ENCODE measurements at regions not wholly inside any gene's neighbourhood (a gene's known extent, or its start where the extent isn't known, plus 50 kb on each side); places are given as distances from the start of the nearest gene placed in this dataset.

GRCh38 chr12:18799561-18799960, 61.6 kb downstream of the CAPZA3 start:
- H3K9me2 ChIP-seq (replicated peaks; ENCODE audit: insufficient read depth): no peaks in the 10 kb centered on the region
- no peak overlapping the region for H2AFZ ChIP-seq
- 89% methylated on average over 1 of the region's 1 CpG for WGBS (ENCODE audit: low lambda C conversion rate, missing lambda C conversion rate)
- no peaks in the 10 kb centered on the region for H3K36me3 ChIP-seq (replicated peaks; ENCODE audit: insufficient read depth, low read depth)
- H3K79me2 ChIP-seq: no peaks in the 10 kb centered on the region
- no peaks in the 10 kb centered on the region for H4K20me1 ChIP-seq (ENCODE audit: insufficient read depth, poor library complexity, severe bottlenecking)
- H3K4me1 ChIP-seq (ENCODE audit: insufficient read depth): peaks cover 9% of the 10 kb centered on the region
- no peak for DNase-seq (ENCODE audit: low spot score)
- TF ChIP-seq EZH2 (IDR thresholded peaks at IDR 0.05; ENCODE audit: borderline replicate concordance): no peak
- no peak for TF ChIP-seq EZH2phosphoT487 (IDR thresholded peaks at IDR 0.05; ENCODE audit: low read depth, severe bottlenecking, unreplicated experiment)
- TF ChIP-seq CTCF (IDR thresholded peaks at IDR 0.05; ENCODE audit: poor library complexity): no peak
- no peaks in the 10 kb centered on the region for H3K27me3 ChIP-seq
- H3K4me3 ChIP-seq: no peak overlapping the region
- H3K9me3 ChIP-seq (ENCODE audit: low read depth): no peaks in the 10 kb centered on the region
- H3K27ac ChIP-seq: no peak overlapping the region
- no peak overlapping the region for H3K4me2 ChIP-seq

GRCh38 chr12:18805516-18806248, 67.8 kb downstream of the CAPZA3 start:
- no peaks in the 10 kb centered on the region for H3K9me3 ChIP-seq (ENCODE audit: low read depth)
- WGBS (ENCODE audit: low lambda C conversion rate, missing lambda C conversion rate): 80% methylated on average over 10 of the region's 10 CpGs
- H2AFZ ChIP-seq: no peak overlapping the region
- H3K79me2 ChIP-seq: no peaks in the 10 kb centered on the region
- no peaks in the 10 kb centered on the region for H3K27me3 ChIP-seq
- no peaks in the 10 kb centered on the region for H3K9me2 ChIP-seq (replicated peaks; ENCODE audit: insufficient read depth)
- no peak overlapping the region for H3K4me3 ChIP-seq
- H4K20me1 ChIP-seq (ENCODE audit: insufficient read depth, poor library complexity, severe bottlenecking): no peaks in the 10 kb centered on the region
- no peak for DNase-seq (ENCODE audit: low spot score)
- no peaks in the 10 kb centered on the region for H3K36me3 ChIP-seq (replicated peaks; ENCODE audit: insufficient read depth, low read depth)
- TF ChIP-seq CTCF (IDR thresholded peaks at IDR 0.05; ENCODE audit: poor library complexity) (no peak), EZH2 (IDR thresholded peaks at IDR 0.05; ENCODE audit: borderline replicate concordance) (no peak)
- H3K4me1 ChIP-seq (ENCODE audit: insufficient read depth): no peaks in the 10 kb centered on the region
- H3K4me2 ChIP-seq: no peak overlapping the region
- H3K27ac ChIP-seq: no peak overlapping the region

- Histone ChIP-seq H3K36me3 (replicated peaks; ENCODE audit: insufficient read depth, low read depth) (no peaks in the 10 kb centered on the region), H2AFZ (no peak overlapping the region), H3K27ac (no peak overlapping the region), H3K4me1 (ENCODE audit: insufficient read depth) (no peaks in the 10 kb centered on the region), H3K79me2 (no peaks in the 10 kb centered on the region), H3K4me3 (no peak overlapping the region), H3K9me2 (replicated peaks; ENCODE audit: insufficient read depth) (no peaks in the 10 kb centered on the region), H3K4me2 (no peak overlapping the region), H3K27me3 (no peaks in the 10 kb centered on the region), H4K20me1 (ENCODE audit: insufficient read depth, poor library complexity, severe bottlenecking) (no peaks in the 10 kb centered on the region), H3K9me3 (ENCODE audit: low read depth) (no peaks in the 10 kb centered on the region)
- whole genome bisulfite sequencing (ENCODE audit: low lambda C conversion rate, missing lambda C conversion rate): 80% methylated on average over 3 of the region's 3 CpGs
- no peak for DNase-seq (ENCODE audit: low spot score)
- TF ChIP-seq CTCF (IDR thresholded peaks at IDR 0.05; ENCODE audit: poor library complexity): no peak
These were observed 69.8 kb downstream of the CAPZA3 start for GRCh38 chr12:18807714-18808113.

- Histone ChIP-seq H3K4me2 (no peak overlapping the region), H3K9me2 (replicated peaks; ENCODE audit: insufficient read depth) (no peaks in the 10 kb centered on the region), H3K9me3 (ENCODE audit: low read depth) (no peaks in the 10 kb centered on the region), H3K4me1 (ENCODE audit: insufficient read depth) (no peaks in the 10 kb centered on the region), H3K79me2 (no peaks in the 10 kb centered on the region), H3K36me3 (replicated peaks; ENCODE audit: insufficient read depth, low read depth) (no peaks in the 10 kb centered on the region), H4K20me1 (ENCODE audit: insufficient read depth, poor library complexity, severe bottlenecking) (no peaks in the 10 kb centered on the region), H3K4me3 (no peak overlapping the region), H2AFZ (no peak overlapping the region), H3K27ac (no peak overlapping the region), H3K27me3 (no peaks in the 10 kb centered on the region)
- no peak for DNase-seq (ENCODE audit: low spot score)
- TF ChIP-seq CTCF (IDR thresholded peaks at IDR 0.05; ENCODE audit: poor library complexity) (no peak), EZH2phosphoT487 (IDR thresholded peaks at IDR 0.05; ENCODE audit: low read depth, severe bottlenecking, unreplicated experiment) (no peak), EZH2 (IDR thresholded peaks at IDR 0.05; ENCODE audit: borderline replicate concordance) (no peak)
- 96% methylated on average over 2 of the region's 2 CpGs for WGBS (ENCODE audit: low lambda C conversion rate, missing lambda C conversion rate)
These were observed 70.3 kb downstream of the CAPZA3 start for GRCh38 chr12:18808221-18808620.

All from hepatocyte (in vitro differentiated cells).